Thymus (tissue), 11 donors: ENCODE measurements at regions not wholly inside any gene's neighbourhood (a gene's known extent, or its start where the extent isn't known, plus 50 kb on each side); places are given as distances from the start of the nearest gene placed in this dataset.
"Not testable (repeated sequence)": the region's sequence is repeated elsewhere in the genome, so short reads cannot be mapped to it uniquely, and the experiment has no call there.

Experiments used
- DNase-seq, 9 donors: peaks; one replicate each; pipeline ENCODE4 v3.0.0-alpha.2; 2013; ENCODE audit warnings: low spot score in 9 of 9, low read depth in 6 of 9, missing footprints in 1 of 9
- H3K27ac ChIP-seq, 2 donors: one replicate each; pipeline ENCODE4 v1.5.1; 2013; ENCODE audit warnings: control low read depth in 1 of 2, low read depth in 1 of 2, low read length in 1 of 2, mild to moderate bottlenecking in 1 of 2, moderate library complexity in 1 of 2
- H3K27me3 ChIP-seq, 2 donors: one replicate each; pipeline ENCODE4 v1.5.1; 2013; ENCODE audit warnings: low read length in 1 of 2; ENCODE audit not compliant: control insufficient read depth in 2 of 2, insufficient read depth in 1 of 2
- H3K36me3 ChIP-seq, 2 donors: one replicate each; pipeline ENCODE4 v1.5.1; 2013; ENCODE audit warnings: low read length in 1 of 2, mild to moderate bottlenecking in 1 of 2, moderate library complexity in 1 of 2; ENCODE audit not compliant: control insufficient read depth in 2 of 2, insufficient read depth in 2 of 2
- H3K4me1 ChIP-seq, 2 donors: one replicate each; pipeline ENCODE4 v1.5.1; 2013; ENCODE audit warnings: low read length in 2 of 2; ENCODE audit not compliant: control insufficient read depth in 2 of 2, insufficient read depth in 2 of 2
- H3K4me3 ChIP-seq, 2 donors: one replicate each; pipeline ENCODE4 v1.5.1; 2013; ENCODE audit warnings: low read length in 2 of 2, control low read depth in 1 of 2, mild to moderate bottlenecking in 1 of 2
- H3K9me3 ChIP-seq, 2 donors: one replicate each; pipeline ENCODE4 v1.5.1; 2013; ENCODE audit warnings: low read length in 1 of 2, mild to moderate bottlenecking in 1 of 2; ENCODE audit not compliant: control insufficient read depth in 2 of 2, insufficient read depth in 1 of 2
- WGBS: extraction: QIAGEN DNeasy Blood & Tissue Kit; methylation state at CpG from one replicate; pipeline ENCODE4 v1.1.7; 2013; 5-methylcytosine and 5-hydroxymethylcytosine counted together
- donor health status: healthy.

- H3K27me3 ChIP-seq = no peaks in the 10 kb centered on the region
- no peak for DNase-seq
- H3K27ac ChIP-seq = no peak overlapping the region
- H3K36me3 ChIP-seq = no peaks in the 10 kb centered on the region
- no peaks in the 10 kb centered on the region for H3K4me1 ChIP-seq
- no peak overlapping the region for H3K4me3 ChIP-seq
- no peaks in the 10 kb centered on the region for H3K9me3 ChIP-seq
- WGBS = 97% methylated on average over 2 of the region's 2 CpGs
These were observed 239.2 kb upstream of the FZD8 start for GRCh38 chr10:35881320-35881719.

- H3K27me3 ChIP-seq = no peaks in the 10 kb centered on the region
- no peaks in the 10 kb centered on the region for H3K36me3 ChIP-seq
- WGBS = 96% methylated on average over 4 of the region's 4 CpGs
These were observed 234.2 kb upstream of the FZD8 start for GRCh38 chr10:35876248-35876647.

GRCh38 chr10:35875016-35875676 lies 233.1 kb upstream of the FZD8 start:
- H3K4me3 ChIP-seq = no peak overlapping the region
- WGBS = 89% methylated on average over 10 of the region's 10 CpGs
- DNase-seq = no peak

More at GRCh38 chr10:35876248-35876647, 234.2 kb upstream of the FZD8 start:
- H3K4me1 ChIP-seq = peaks cover 0 to 3% of the 10 kb centered on the region in 2 donors
- no peak overlapping the region for H3K4me3 ChIP-seq
- no peak overlapping the region for H3K27ac ChIP-seq
- DNase-seq = no peak
- no peaks in the 10 kb centered on the region for H3K9me3 ChIP-seq

GRCh38 chr10:35874311-35875015 lies 232.4 kb upstream of the FZD8 start:
- 86% methylated on average over 6 of the region's 6 CpGs for WGBS
- peaks cover 0 to 3% of the 10 kb centered on the region in 2 donors for H3K4me1 ChIP-seq

More at GRCh38 chr10:35875016-35875676, 233.1 kb upstream of the FZD8 start:
- Histone ChIP-seq H3K4me1 (peaks cover 0 to 3% of the 10 kb centered on the region in 2 donors), H3K36me3 (no peaks in the 10 kb centered on the region), H3K9me3 (no peaks in the 10 kb centered on the region), H3K27ac (no peak overlapping the region), H3K27me3 (no peaks in the 10 kb centered on the region)

GRCh38 chr10:35872671-35873070 lies 230.6 kb upstream of the FZD8 start:
- no peak overlapping the region for H3K4me3 ChIP-seq
- H3K27ac ChIP-seq = no peak overlapping the region
- no peaks in the 10 kb centered on the region for H3K27me3 ChIP-seq
- H3K4me1 ChIP-seq = peaks cover 0 to 3% of the 10 kb centered on the region in 2 donors
- no peaks in the 10 kb centered on the region for H3K9me3 ChIP-seq
- H3K36me3 ChIP-seq = no peaks in the 10 kb centered on the region
- no peak for DNase-seq
- 88% methylated on average over 6 of the region's 6 CpGs for WGBS

More at GRCh38 chr10:35874311-35875015, 232.4 kb upstream of the FZD8 start:
- H3K27me3 ChIP-seq = no peaks in the 10 kb centered on the region
- H3K36me3 ChIP-seq = no peaks in the 10 kb centered on the region
- DNase-seq = no peak
- no peak overlapping the region for H3K4me3 ChIP-seq
- no peaks in the 10 kb centered on the region for H3K9me3 ChIP-seq
- no peak overlapping the region for H3K27ac ChIP-seq

- no peak overlapping the region for H3K27ac ChIP-seq
- H3K4me1 ChIP-seq = peaks cover 0 to 1% of the 10 kb centered on the region in 2 donors
- 44% methylated on average over 5 of the region's 5 CpGs for WGBS
- no peak for DNase-seq
- no peaks in the 10 kb centered on the region for H3K36me3 ChIP-seq
- no peak overlapping the region for H3K4me3 ChIP-seq
- no peaks in the 10 kb centered on the region for H3K9me3 ChIP-seq
- H3K27me3 ChIP-seq = no peaks in the 10 kb centered on the region
These were observed 228.7 kb upstream of the FZD8 start for GRCh38 chr10:35870665-35871310.

GRCh38 chr10:35858676-35859283 lies 216.7 kb upstream of the FZD8 start:
- H3K27ac ChIP-seq, H3K9me3 ChIP-seq, H3K4me1 ChIP-seq, H3K27me3 ChIP-seq, DNase-seq, H3K36me3 ChIP-seq, H3K4me3 ChIP-seq: not testable (repeated sequence)
- WGBS = 84% methylated on average over 25 of the region's 25 CpGs

- H3K4me3 ChIP-seq = no peak overlapping the region
- H3K4me1 ChIP-seq = no peaks in the 10 kb centered on the region
- DNase-seq = no peak
- H3K9me3 ChIP-seq = no peaks in the 10 kb centered on the region
- H3K36me3 ChIP-seq = no peaks in the 10 kb centered on the region
- H3K27ac ChIP-seq = no peak overlapping the region
- H3K27me3 ChIP-seq = no peaks in the 10 kb centered on the region
- WGBS = 94% methylated on average over 1 of the region's 1 CpG
These were observed 215.8 kb upstream of the FZD8 start for GRCh38 chr10:35857860-35858259.
